ENCODE measurements at regions not wholly inside any gene's neighbourhood (a gene's known extent, or its start where the extent isn't known, plus 50 kb on each side); places are given as distances from the start of the nearest gene placed in this dataset.
"Not testable (repeated sequence)": the region's sequence is repeated elsewhere in the genome, so short reads cannot be mapped to it uniquely, and the experiment has no call there.

DNA sequence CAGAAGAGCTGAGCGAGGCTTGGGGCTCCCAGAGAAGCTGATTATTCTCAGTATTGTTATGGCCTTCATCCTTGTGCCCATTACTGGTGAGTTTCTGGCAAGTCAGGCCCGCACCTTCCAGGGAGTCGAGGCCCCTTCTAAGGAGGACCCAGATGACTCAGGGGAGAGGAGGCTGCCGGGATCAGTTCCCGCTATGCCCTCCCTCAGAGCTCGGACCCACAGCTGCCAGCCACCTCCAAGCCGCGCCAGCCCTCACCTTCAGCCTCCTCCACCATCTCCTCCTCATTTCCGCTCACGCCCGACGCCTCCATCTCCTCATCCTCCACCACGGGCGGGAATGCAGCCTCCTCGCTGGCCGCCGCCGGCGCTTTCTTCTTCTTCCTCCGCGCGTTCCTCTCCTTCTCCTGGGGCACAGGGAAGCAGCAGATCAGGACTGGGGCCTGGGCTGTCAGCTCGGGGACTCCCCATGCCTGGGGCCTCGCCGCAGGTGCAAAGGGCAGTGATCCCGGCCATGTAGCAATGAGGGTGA, 83.2 kb downstream of the RFLNA start:
- no peak for DNase-seq

DNA sequence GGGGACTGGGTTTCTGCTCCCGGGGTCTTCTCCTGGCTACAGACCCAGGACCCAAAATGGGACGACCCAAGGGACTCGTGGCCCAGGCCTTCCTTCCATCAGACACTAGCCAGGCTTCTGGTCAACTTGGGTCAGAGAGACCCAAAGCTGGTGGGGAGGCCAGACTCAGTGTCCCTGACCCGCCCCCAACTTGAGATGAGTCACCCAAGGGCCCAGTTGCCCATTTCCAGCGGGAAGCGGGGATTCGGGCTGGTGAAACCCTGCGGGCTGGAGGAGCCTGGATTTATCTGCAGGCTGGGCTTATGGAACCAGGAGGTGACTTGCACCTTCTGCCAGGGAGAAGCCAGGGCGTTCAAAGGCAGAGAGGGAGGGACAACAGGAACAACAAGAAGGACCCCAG, 81.5 kb downstream of the RFLNA start:
- DNase-seq = no peak

DNA sequence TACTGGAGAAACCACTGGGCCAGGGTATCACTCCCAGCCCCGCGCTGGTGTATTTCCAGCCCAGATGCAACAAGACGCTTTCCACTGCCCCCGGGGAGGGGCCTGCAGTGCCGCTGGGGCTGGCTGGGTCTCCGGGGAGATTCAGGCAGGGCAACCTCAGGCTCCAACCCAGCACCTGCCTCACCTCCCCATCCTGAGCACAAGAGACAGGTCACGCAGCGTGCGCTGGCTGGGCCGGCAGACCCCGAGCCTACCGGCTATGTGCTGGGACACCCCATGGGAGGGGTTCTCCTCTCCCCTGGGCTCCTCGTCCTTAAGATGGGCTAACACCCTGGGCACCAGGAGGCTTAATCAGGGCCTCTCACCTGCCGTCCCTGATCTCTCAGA, 80.9 kb downstream of the RFLNA start:
- no peak for DNase-seq

DNA sequence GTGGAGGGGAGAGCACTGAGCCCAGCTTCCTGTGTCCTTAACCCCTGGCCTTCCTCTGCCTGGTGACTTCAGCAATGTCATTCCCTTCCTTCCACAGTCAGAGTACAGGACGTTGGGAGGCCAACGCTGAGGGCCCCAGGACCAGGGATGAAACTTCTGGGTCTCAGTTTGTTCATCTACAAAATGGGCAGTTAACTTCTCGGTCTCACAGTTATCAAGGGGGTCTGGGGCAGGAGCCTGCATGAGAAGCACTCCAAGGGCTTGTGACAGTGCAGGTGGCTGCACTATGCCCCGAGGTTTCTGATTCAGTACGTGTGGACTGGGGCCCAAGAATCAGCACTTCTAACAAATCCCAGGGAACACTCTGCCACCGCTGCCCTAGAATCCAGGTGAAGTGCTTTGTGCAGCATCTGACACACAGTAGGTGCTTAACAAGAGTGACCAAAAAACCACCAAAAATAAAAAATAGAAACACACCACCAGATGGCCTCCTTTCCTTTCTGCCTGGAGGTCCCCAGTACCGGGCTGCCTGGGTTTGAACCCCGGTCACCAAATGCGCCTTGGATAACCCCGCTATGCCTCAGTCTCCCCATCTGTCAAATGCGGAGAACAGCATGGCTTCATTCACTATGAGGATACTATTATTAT, 80.4 kb downstream of the RFLNA start:
- no peak for DNase-seq

DNA sequence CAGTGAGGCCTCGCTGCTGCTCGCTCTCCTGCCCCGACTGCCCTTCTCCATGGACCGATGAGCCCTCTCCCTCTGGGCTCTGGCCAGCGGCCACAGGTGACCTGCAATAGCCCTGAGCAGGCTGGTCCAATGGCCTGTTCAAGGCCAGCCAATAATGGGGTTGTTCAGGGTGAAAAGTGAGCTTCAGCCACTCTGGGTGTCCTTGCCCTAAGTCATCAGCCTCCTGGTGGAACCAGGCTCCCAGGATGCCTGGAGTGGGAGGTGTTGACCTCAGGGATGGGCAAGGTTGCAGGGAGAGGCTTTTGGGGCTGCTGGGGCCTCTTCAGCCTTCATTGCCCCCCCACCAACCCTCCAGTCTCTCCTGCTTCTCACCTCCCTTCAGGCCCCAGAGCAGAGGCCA, 79.7 kb downstream of the RFLNA start:
- DNase-seq = no peak

DNA sequence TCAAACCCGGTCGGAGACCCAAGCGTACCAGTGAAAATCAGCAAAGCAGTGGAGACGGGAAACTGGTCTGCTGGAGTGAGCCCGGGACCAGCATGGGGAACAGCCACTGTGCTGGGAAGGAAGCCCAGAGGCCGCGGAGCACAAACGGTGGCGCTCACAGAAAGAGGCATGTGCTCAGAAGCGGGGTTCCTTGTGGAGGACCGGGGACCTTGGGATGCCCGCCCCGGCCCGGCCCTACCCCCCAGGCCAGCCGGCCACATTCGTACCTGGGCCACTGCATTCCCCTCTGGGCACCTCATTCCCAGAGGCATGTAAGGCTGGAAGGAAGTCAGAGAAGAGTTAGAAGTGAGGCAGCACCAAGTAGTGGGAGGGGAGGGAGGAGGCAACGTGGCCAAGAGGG, 79.3 kb downstream of the RFLNA start:
- DNase-seq = no peak

DNA sequence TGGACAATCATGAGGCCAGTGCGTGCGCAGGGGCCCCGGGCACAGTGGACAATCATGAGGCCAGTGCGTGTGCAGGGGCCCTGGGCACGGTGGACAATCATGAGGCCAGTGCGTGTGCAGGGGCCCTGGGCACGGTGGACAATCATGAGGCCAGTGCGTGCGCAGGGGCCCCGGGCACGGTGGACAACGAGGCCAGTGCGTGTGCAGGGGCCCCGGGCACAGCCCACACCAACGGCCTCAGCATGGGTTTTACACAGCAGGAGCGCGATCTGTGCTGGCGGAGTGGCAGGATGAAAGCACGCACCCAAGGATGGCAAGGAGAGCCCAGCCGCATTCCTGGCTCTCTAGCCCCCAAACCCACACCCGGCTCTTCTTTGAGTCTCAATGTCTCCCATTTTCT, 78.8 kb downstream of the RFLNA start:
- DNase-seq = not testable (repeated sequence)

DNA sequence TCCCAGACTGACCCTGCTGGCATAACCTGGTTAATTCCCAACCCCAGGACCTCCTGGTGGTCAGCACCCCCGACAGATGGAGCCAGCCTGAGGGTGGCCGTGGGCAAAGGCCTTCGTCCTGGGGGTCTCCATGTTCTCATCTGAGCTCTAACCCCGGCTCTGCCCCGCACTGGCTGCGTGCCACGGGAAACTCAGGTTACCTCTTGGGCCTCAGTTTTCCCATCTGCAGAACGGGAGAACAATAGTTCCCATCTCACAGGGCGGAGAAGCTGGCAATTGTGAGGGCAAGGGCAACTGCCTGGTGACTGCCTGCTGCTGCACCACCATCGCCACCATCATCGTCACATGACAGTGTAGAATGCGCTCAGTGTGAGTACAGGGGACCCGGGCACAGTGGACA, 77.9 kb downstream of the RFLNA start:
- DNase-seq = no peak

DNA sequence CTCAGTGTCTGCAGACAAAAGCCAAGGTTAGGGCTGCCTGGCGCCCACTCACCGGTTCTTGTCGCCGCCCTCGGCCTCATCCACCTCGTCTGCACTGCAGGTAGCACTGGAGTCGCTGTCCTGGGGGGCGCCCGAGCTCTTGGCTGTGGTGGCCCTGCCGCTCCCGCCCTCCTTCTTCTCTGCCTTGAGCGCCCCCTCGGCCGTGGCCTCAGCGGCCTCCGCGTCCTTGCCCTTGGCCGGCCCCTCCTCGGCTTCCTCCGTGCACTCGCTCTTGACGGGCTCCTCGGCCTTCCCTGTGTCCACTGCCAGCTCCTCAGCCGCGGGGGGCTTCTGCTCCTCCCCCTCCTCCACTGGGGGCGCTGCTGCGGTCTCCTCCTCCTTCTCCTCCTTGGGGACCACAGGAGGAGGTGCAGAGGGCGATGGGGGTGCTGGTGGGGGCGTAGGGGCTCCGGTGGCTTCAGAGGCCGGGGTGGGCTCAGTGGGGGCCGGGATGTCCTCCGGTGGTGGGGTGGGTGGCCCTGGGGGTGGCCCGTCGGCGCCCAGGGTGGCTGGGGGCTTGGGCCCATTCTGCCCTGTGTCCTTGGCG, 77.2 kb downstream of the RFLNA start:
- DNase-seq = no peak

DNA sequence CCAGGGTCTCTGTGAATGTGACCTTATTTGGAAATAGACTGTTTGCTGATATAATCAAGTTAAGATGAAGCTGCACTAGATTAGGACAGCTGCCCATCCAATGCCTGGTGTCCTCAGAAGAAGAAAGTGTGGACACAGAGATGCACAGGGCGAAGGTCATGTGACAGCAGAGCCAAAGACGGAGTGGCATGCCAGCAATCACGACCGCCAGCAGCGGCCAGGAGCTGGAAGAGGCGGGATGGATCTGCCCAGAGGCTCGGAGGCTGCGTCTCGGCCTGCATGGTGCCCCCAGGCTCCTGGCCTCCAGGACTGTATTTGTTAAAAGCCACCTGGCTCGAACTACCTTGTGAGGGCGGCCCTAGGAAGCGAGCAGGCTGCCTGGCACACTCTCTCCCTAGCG, 76.5 kb downstream of the RFLNA start:
- no peak for DNase-seq

DNA sequence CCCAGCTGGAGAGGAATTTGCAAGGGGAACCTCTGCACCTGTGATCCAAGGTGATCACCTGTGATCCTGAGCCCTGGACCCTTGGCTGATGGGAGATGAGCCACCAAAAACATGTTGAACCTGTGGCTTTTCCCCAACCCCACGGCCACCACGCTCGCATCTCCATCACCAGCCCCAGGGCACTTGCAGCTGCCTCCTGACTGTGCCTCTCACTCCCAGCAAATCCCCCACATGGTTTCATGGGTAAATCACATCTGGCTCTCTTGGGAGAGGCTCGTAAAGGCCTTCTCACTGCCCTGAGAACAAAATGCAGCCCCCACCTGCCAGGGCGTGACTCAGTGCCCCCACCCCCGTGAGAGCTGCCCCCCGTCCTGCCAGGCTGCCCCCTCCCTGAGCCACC, 76.0 kb downstream of the RFLNA start:
- no peak for DNase-seq

DNA sequence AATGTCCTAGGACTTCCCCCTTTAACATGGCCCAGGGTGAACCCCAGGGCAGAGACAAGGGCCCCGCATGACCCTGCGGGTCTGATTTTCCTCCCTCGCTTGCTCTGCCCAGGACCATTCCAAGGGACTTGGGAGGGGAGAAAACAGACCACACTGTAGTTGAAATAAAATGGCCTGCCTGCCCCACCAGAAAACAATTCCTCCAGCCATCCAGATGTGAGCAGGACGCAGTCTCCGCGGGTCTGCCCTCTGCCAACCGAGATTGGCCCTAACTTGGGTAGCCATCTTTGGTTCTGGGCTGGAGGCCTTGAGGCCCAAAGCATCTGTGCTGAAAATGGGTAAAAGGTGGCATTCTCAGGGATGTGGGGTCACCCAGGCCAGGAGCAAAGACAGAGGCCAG, 75.5 kb downstream of the RFLNA start:
- DNase-seq = no peak

DNA sequence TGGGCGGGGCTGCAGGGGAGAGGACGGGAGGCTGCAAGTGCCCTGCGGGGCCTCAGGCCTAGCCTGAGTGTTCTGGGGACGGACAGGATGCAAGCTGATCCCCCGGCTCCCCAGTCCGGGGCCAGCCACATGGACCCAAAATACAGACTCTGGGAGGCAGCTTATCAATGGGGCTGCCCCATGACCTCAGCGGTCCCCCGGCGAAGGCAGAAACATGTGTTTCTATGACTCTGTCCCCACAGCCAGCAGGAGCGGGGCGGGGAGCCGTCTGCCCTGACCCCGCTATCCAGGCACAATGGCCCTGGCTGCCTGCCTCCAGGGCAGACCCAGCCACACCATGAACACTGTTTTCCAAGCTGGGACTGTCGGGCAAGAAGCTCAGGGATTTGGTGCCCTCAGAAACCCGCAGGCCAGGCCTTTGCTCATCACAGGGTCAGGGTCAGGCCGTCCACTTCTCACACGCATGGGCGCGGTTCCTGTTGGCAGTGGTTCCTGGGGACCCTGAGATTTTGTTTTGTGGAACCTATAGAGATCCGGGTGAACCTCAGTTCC, 75.0 kb downstream of the RFLNA start:
- DNase-seq = no peak

DNA sequence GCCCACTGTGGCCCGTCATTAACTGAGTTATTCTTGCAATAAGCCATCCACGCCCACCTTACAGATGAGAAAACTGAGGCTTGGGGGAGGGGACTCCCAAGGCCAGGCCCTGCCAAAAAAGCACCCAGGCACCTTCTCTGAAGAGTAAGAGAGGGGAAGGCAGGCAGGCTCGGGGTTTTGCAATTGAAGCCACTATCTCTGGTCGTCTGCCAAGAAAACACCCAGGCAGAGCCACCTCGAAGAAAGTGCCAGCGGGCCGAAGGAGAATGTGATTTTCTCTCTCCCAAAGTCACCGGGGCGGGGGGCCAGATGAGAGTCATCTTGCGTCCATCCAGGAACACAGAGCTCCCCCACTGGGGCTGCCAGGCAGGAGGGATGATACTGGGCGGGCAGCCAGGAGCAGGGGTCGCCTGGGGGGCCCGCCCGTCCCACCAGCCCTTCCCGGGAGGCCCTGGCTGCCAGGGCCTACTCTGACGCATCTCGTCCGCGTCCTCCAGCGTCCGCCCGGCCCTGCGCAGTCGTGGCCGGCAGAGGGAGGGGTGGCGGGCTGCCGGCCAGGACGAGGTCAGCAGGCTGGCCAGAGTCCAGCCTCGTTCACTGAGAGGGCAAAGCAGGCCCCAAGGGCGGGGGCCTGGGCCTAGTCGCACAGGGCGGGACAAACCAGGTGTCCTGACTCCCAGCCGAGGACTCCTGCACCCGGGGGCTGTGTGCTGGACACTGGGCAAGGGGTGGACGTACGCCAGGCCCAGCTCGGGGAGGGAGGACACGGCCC, 74.3 kb downstream of the RFLNA start:
- DNase-seq = no peak

DNA sequence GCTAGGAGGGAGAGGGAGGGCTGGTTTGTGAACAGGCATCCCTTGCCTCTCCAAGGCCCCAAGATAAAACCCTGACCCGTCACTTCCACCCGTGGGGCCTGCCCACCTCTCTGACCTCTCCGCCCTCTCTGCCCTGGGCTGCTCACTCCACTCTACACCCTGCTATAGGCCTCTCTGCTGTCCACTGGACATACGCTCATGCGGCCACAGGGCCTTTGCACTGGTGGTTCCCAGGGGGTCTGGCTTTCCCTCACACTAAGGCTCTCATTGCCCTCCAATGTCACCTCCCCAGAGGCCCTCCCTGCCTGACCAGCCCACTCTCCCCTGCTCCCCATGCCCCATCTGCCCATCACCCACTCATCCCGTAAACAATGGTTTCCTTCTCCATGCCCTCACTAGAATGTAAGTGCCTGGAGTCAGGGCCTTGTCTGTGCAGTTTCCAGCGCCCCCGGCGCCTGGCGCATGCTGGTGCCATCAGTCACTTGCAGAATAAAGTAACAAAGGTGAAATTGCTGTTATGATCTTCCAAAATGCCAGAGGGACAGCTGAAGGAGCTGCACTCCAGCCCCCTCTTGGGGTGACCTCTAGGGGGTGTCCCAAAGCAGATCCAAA, 73.6 kb downstream of the RFLNA start:
- DNase-seq = no peak

DNA sequence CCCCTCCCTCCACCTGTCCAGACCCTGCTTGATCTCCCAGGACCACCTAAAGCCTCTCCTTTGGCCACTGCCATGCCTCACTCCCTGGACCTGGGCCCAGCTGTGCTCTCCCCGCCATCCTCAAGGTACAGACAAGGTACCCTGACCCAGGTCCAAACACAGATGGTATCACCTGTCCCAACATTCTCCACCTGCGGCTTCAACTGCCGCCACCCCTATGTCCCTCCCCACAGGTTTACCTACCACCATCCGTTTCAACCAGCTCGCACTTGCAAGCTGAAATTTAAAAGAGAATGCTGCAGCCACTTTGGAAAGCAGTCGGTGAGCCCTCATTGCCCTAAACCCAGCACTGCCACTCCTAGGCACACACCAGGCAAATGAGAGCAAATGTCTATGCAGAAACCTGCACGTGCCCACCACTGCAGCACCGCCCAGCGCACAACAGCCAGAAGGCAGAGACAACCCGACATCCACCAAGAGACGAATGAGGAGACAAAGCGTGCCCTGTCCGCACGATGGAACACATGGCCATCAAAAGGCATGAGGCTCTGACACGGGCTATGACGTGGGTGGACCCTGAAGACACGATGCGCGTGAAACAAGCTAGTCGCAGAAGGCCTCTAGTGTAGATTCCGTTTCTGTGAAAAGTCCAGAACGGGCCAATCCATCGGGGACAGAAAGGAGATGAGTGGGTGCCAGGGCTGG, 71.0 kb downstream of the RFLNA start:
- DNase-seq = no peak

All from MV-4-11 (cell line).